A673 (cell line): ENCODE measurements at regions not wholly inside any gene's neighbourhood (a gene's known extent, or its start where the extent isn't known, plus 50 kb on each side); places are given as distances from the start of the nearest gene placed in this dataset.

Experiments used
- CTCF ChIP-seq: fragments of 300-800, 200-600 bp; sonication (generic); conservative IDR thresholded peaks from 2 replicates; pipeline ENCODE4 v1.5.1; 2017; ENCODE audit warnings: low read depth, mild to moderate bottlenecking, antibody characterized with exemption, low read length, moderate library complexity, mixed read lengths
- EZH2 ChIP-seq: fragments of 200-600 bp; sonication (generic); IDR thresholded peaks from 2 replicates; pipeline ENCODE4 v1.6.1; 2017; ENCODE audit warnings: borderline replicate concordance, low read depth, mild to moderate bottlenecking, mixed read lengths, antibody characterized with exemption, low read length; ENCODE audit not compliant: poor library complexity, severe bottlenecking

DNA sequence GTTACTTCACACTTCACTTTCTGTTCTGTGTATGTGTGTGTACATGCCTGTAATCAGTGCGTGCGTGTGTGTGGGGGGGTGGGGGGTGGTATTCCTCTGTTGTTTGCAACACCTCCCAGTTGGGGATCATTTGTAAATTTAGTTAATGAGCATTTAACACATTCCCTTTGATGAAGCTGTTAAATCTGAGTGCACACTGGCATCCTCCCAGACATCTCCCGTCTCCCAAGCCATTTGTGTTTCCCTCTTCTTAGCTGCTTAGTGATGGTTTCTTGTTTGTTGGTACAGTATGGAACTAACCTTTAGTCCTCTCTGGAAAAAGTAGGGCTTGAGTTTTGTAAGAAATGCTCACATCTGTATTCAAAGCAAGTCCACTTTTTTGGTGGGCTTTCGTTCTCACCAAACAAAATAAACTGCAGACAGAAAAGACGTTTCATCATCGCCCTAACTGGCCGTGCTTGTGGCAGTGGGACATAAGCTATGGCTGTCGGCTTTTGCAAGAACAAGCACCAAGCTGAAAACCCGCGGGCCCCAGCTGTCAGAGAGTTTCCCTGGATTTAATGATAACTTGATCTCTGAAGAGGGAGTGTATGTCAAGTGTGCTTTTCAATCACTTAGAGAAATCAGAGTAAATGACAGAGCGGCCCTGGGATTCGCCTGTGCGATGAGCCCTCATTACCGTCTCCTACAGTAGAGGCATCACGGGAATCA is 54.9 kb upstream of the SASH1 start:
- TF ChIP-seq CTCF (no peak), EZH2 (no peak)
